Trophoblast cell (in vitro differentiated cells and primary cell): ENCODE measurements at regions not wholly inside any gene's neighbourhood (a gene's known extent, or its start where the extent isn't known, plus 50 kb on each side); places are given as distances from the start of the nearest gene placed in this dataset.

ENCODE experiments used
- DNase-seq, 2 donors: peaks; one replicate each; pipeline ENCODE4 v3.0.0-alpha.2; 2016
- H2AFZ ChIP-seq: 2 replicates; pipeline ENCODE4 v1.6.1; 2013; ENCODE audit warnings: low read length, moderate library complexity, mild to moderate bottlenecking; ENCODE audit not compliant: insufficient read depth, poor library complexity
- H2AK5ac ChIP-seq: 2 replicates; pipeline ENCODE4 v1.6.1; 2013; ENCODE audit warnings: mild to moderate bottlenecking, low read length
- H2BK120ac ChIP-seq: 2 replicates; pipeline ENCODE4 v1.6.1; 2013; ENCODE audit warnings: low read length, mild to moderate bottlenecking, moderate library complexity; ENCODE audit not compliant: insufficient read depth, poor library complexity
- H2BK12ac ChIP-seq: 2 replicates; pipeline ENCODE4 v1.6.1; 2013; ENCODE audit warnings: mild to moderate bottlenecking, low read length, moderate library complexity
- H2BK5ac ChIP-seq: 2 replicates; pipeline ENCODE4 v1.6.1; 2013; ENCODE audit warnings: low read length, low read depth, moderate library complexity, mild to moderate bottlenecking; ENCODE audit not compliant: poor library complexity
- H3K14ac ChIP-seq: 2 replicates; pipeline ENCODE4 v1.6.1; 2013; ENCODE audit warnings: mild to moderate bottlenecking, low read length
- H3K18ac ChIP-seq: 2 replicates; pipeline ENCODE4 v1.6.1; 2013; ENCODE audit warnings: mild to moderate bottlenecking, low read length
- H3K23ac ChIP-seq: 2 replicates; pipeline ENCODE4 v1.6.1; 2013; ENCODE audit warnings: low read length
- H3K27ac ChIP-seq: 2 replicates; pipeline ENCODE4 v1.5.1; 2013; ENCODE audit warnings: low read depth, mild to moderate bottlenecking, inconsistent platforms, low read length, moderate library complexity
- H3K27me3 ChIP-seq: 2 replicates; pipeline ENCODE4 v1.6.1; 2013; ENCODE audit warnings: inconsistent platforms, mild to moderate bottlenecking, low read length, moderate library complexity; ENCODE audit not compliant: insufficient read depth
- H3K36me3 ChIP-seq, 2 experiments: 1 replicate in 1 of 2; 2 replicates in 1 of 2; pipeline ENCODE4 v1.6.1; 2013; ENCODE audit warnings: low read length in 2 of 2, mild to moderate bottlenecking in 2 of 2, moderate library complexity in 1 of 2; ENCODE audit not compliant: insufficient read depth in 2 of 2, control insufficient read depth in 1 of 2
- H3K4ac ChIP-seq: 2 replicates; pipeline ENCODE4 v1.6.1; 2013; ENCODE audit warnings: low read depth, mild to moderate bottlenecking, low read length, moderate library complexity
- H3K4me1 ChIP-seq, 2 experiments: 1 replicate in 1 of 2; 2 replicates in 1 of 2; pipeline ENCODE4 v1.6.1; 2013; ENCODE audit warnings: low read length in 2 of 2, mild to moderate bottlenecking in 2 of 2, moderate library complexity in 1 of 2; ENCODE audit not compliant: insufficient read depth in 2 of 2, control insufficient read depth in 1 of 2
- H3K4me2 ChIP-seq: 2 replicates; pipeline ENCODE4 v1.6.1; 2013; ENCODE audit warnings: inconsistent platforms, mild to moderate bottlenecking, low read length, moderate library complexity
- H3K4me3 ChIP-seq: 2 replicates; pipeline ENCODE4 v1.5.1; 2013; ENCODE audit warnings: mild to moderate bottlenecking, low read depth, low read length, inconsistent platforms
- H3K79me1 ChIP-seq: one replicate; pipeline ENCODE4 v1.6.1; 2013; ENCODE audit warnings: low read length
- H3K79me2 ChIP-seq: 2 replicates; pipeline ENCODE4 v1.6.1; 2013; ENCODE audit warnings: low read length, mild to moderate bottlenecking; ENCODE audit not compliant: control insufficient read depth, insufficient read depth, poor library complexity
- H3K9ac ChIP-seq: 2 replicates; pipeline ENCODE4 v1.6.1; 2013; ENCODE audit warnings: mild to moderate bottlenecking, low read length
- H3K9me3 ChIP-seq: 2 replicates; pipeline ENCODE4 v1.6.1; 2013; ENCODE audit warnings: low read depth, mild to moderate bottlenecking, control low read depth, inconsistent platforms, low read length; ENCODE audit not compliant: insufficient read depth
- H4K12ac ChIP-seq: 2 replicates; pipeline ENCODE4 v1.6.1; 2013; ENCODE audit warnings: low read depth, mild to moderate bottlenecking, low read length, moderate library complexity
- H4K8ac ChIP-seq: 2 replicates; pipeline ENCODE4 v1.6.1; 2013; ENCODE audit warnings: low read depth, mild to moderate bottlenecking, low read length, moderate library complexity
- H4K91ac ChIP-seq: one replicate; pipeline ENCODE4 v1.6.1; 2013; ENCODE audit warnings: low read depth, mild to moderate bottlenecking, low read length, moderate library complexity
- WGBS: extraction: QIAGEN DNeasy Blood & Tissue Kit; methylation state at CpG from one replicate; pipeline ENCODE4 v1.1.7; 2013; ENCODE audit warnings: missing lambda C conversion rate; ENCODE audit not compliant: insufficient read length, insufficient coverage; ENCODE audit errors: extremely low coverage; 5-methylcytosine and 5-hydroxymethylcytosine counted together

GRCh38 chr1:14326857-14327256 is 271.6 kb upstream of the KAZN start:
- Histone ChIP-seq H2AK5ac (no peak overlapping the region), H2BK5ac (no peak overlapping the region), H3K18ac (no peak overlapping the region), H3K4ac (no peak overlapping the region), H3K79me1 (no peaks in the 10 kb centered on the region), H3K23ac (no peak overlapping the region), H2AFZ (no peak overlapping the region), H3K27ac (no peak overlapping the region), H3K4me3 (no peak overlapping the region), H4K12ac (no peak overlapping the region), H3K4me2 (no peak overlapping the region), H4K91ac (no peak overlapping the region), H4K8ac (no peak overlapping the region), H3K27me3 (no peaks in the 10 kb centered on the region), H3K9me3 (peaks cover 3% of the 10 kb centered on the region), H3K36me3 (no peaks in the 10 kb centered on the region), H3K9ac (no peak overlapping the region), H3K79me2 (no peaks in the 10 kb centered on the region), H3K4me1 (no peaks in the 10 kb centered on the region), H2BK120ac (no peak overlapping the region), H3K14ac (no peak overlapping the region), H2BK12ac (no peak overlapping the region)
- WGBS: no CpG with 5 or more reads among the region's 3 CpGs
- DNase-seq: no peak

GRCh38 chr1:14328685-14329084 is 269.8 kb upstream of the KAZN start:
- Histone ChIP-seq H3K4ac (no peak overlapping the region), H3K9me3 (peaks cover 1% of the 10 kb centered on the region), H3K4me1 (no peaks in the 10 kb centered on the region), H4K91ac (no peak overlapping the region), H4K8ac (no peak overlapping the region), H3K4me2 (no peak overlapping the region), H2BK12ac (no peak overlapping the region), H3K36me3 (no peaks in the 10 kb centered on the region), H4K12ac (no peak overlapping the region), H3K18ac (no peak overlapping the region), H3K79me1 (no peaks in the 10 kb centered on the region), H3K14ac (no peak overlapping the region), H2BK120ac (no peak overlapping the region), H3K9ac (no peak overlapping the region), H3K27me3 (no peaks in the 10 kb centered on the region), H2AFZ (no peak overlapping the region), H3K27ac (no peak overlapping the region), H3K79me2 (no peaks in the 10 kb centered on the region), H3K23ac (no peak overlapping the region), H3K4me3 (no peak overlapping the region), H2AK5ac (no peak overlapping the region), H2BK5ac (no peak overlapping the region)
- DNase-seq: peak in 1 of 2 donors; percentile 13

GRCh38 chr1:14332158-14332557 is 266.3 kb upstream of the KAZN start:
- Histone ChIP-seq H2AK5ac (no peak overlapping the region), H2BK12ac (no peak overlapping the region), H2BK120ac (no peak overlapping the region), H3K27me3 (no peaks in the 10 kb centered on the region), H3K36me3 (no peaks in the 10 kb centered on the region), H3K4me3 (no peak overlapping the region), H3K27ac (no peak overlapping the region), H3K4me1 (no peaks in the 10 kb centered on the region), H3K14ac (no peak overlapping the region), H2AFZ (no peak overlapping the region), H3K23ac (no peak overlapping the region), H3K18ac (no peak overlapping the region), H4K12ac (no peak overlapping the region), H3K9ac (no peak overlapping the region), H3K4ac (no peak overlapping the region), H3K79me2 (no peaks in the 10 kb centered on the region), H3K9me3 (peaks cover 1% of the 10 kb centered on the region), H3K79me1 (no peaks in the 10 kb centered on the region), H4K8ac (no peak overlapping the region), H3K4me2 (no peak overlapping the region), H4K91ac (no peak overlapping the region), H2BK5ac (no peak overlapping the region)
- peak; percentile 3 to 60 for DNase-seq
- no CpG with 5 or more reads among the region's 4 CpGs for WGBS

GRCh38 chr1:14334336-14335176 is 263.9 kb upstream of the KAZN start:
- no peak overlapping the region for H2BK120ac ChIP-seq
- no peaks in the 10 kb centered on the region for H3K4me1 ChIP-seq
- no peaks in the 10 kb centered on the region for H3K79me1 ChIP-seq
- H3K4me2 ChIP-seq: no peak overlapping the region
- H2AK5ac ChIP-seq: no peak overlapping the region
- H3K4me3 ChIP-seq: no peak overlapping the region
- no CpG with 5 or more reads among the region's 7 CpGs for WGBS
- no peak for DNase-seq
- no peaks in the 10 kb centered on the region for H3K9me3 ChIP-seq
- H3K79me2 ChIP-seq: no peaks in the 10 kb centered on the region
- no peak overlapping the region for H3K4ac ChIP-seq
- no peaks in the 10 kb centered on the region for H3K36me3 ChIP-seq
- no peak overlapping the region for H2BK5ac ChIP-seq
- no peak overlapping the region for H3K23ac ChIP-seq
- H4K12ac ChIP-seq: no peak overlapping the region
- no peak overlapping the region for H3K9ac ChIP-seq
- H3K18ac ChIP-seq: no peak overlapping the region
- H4K8ac ChIP-seq: no peak overlapping the region
- H4K91ac ChIP-seq: no peak overlapping the region
- H2BK12ac ChIP-seq: no peak overlapping the region
- H3K27ac ChIP-seq: no peak overlapping the region
- H3K14ac ChIP-seq: no peak overlapping the region
- H3K27me3 ChIP-seq: no peaks in the 10 kb centered on the region
- no peak overlapping the region for H2AFZ ChIP-seq
